Daoy (cell line): ENCODE measurements at regions not wholly inside any gene's neighbourhood (a gene's known extent, or its start where the extent isn't known, plus 50 kb on each side); places are given as distances from the start of the nearest gene placed in this dataset.

Experiments used
- DNase-seq: peaks from one replicate; pipeline ENCODE4 v3.0.0-alpha.2; 2015; ENCODE audit warnings: low read depth

DNA sequence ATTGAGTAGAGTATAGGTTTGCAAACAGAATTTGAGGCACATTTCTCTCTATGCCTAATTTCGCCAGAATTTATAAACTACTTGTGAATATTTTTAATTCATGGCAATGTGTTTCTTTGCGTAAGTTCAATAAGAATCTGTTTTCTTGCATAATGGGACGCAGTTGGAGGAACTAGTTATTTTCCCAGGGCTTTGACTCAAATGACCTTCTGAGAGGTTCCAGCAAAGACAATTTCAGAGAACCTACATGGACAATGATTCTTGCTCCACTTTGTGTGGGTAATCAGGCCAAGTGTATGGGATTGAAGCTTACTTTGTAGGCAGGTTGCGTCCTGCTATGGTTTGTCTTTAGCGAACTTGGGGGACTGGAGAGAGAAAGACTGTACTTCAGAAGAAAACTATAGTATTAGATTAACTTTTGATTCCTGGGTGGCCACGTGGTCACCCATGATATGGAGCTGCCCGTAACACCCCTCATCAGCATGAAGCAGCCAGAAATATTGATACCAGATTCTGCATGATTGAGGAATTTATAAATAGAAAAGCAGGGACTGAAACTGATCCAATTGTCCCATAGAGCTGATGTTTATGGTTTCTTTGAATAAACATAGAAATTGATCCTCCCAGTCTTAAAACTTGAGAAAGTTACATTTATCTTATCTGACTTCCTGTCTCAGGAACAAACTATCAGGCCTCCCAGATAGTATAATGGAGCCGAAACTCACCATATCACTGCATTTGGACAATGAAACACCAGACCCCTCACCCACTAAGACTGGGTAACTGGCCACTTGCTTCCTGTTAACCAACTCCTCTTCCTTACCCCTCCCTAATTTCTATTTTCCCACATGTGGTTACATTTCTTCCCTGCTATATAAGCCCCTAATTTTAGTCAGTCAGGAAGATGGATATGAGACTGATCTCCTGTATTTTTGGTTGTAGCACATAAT, 815.3 kb upstream of the HS6ST1 start:
- DNase-seq = no peak

DNA sequence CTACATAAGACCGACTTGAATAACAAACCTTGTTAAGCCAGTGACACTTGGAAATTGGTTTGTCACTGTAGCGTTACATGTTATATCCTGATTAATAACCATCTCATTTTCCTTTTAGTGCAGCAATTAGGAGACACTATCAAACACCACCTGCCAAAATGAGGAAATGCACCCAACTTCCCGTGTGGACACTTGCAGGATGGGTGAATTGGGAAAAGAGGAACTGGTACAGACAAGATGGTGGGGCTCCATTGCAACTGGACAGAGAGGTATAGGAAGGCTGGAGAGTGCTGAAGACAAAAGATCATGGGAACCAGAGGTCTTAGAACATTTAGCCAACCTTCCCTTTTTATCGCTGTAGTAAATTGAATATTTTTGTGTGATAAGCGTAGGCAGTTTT, 816.3 kb upstream of the HS6ST1 start:
- DNase-seq = no peak

- DNase-seq = no peak
Measured at GRCh38 chr2:129139380-129139779, 820.7 kb upstream of the HS6ST1 start.

- no peak for DNase-seq
Measured at GRCh38 chr2:129142465-129142864, 823.8 kb upstream of the HS6ST1 start.

- no peak for DNase-seq
Measured at GRCh38 chr2:129144082-129144791, 825.6 kb upstream of the HS6ST1 start.

DNA sequence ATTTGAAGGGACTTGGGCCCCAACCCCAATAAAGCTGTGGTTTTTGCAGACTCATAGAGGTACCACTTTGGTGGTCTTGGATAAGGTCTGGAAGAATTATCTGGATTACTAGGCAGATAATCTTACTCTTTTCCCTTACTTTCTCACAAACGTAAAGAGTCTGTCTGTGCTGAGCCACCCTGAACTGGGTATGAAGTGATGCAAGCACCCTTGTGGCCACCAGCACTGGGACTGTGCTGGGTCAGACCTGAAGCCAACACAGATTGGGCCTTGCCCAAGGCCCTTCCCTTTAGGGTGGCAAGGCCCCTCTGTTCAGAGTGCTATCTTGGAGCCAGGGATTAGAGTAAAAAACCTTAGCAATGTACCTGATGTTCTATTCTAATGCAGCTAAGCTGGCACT, 827.0 kb upstream of the RAB6C start:
- no peak for DNase-seq

GRCh38 chr2:129160879-129161278, 818.6 kb upstream of the RAB6C start:
- DNase-seq = no peak

- DNase-seq = no peak
Measured at GRCh38 chr2:129164220-129164949, 815.1 kb upstream of the RAB6C start.

GRCh38 chr2:129165006-129165405, 814.5 kb upstream of the RAB6C start:
- no peak for DNase-seq

DNA sequence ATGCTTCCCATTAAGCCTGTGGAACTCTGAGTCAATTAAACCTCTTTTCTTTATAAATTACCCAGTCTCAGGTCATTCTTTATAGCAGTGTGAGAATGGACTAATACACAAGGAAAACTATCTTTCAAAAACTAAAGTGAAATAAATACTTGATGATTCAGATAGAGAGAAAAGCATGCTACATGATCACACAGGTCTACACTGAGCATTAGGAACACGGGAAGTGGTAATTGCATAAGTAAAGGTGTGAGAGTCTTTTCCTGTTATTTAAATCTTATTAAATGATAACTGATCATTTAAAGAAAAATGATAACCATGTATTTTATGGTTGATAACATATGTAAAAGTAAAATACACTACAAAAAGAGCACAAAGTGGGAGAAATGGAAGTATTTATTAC, 812.0 kb upstream of the RAB6C start:
- DNase-seq = no peak

DNA sequence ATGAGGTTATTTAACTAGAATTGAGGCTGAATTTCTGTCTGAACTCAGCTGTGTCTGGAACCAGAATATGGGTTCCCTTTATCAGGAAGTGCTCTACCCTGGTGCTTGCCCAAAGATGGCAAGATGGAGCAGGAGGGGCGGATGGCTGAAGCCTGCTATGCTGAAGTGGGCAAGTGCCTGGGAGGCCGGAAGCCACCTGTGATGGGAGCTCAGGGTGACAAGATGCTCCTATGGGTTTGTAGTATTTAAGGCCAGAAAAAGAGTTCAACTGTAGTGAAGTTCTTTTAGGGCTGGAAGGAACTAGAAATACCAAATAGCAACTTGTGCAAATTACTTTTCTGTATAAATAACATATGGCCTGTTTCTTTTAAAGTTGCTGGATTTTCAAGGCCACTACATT, 808.9 kb upstream of the RAB6C start:
- DNase-seq = no peak

DNA sequence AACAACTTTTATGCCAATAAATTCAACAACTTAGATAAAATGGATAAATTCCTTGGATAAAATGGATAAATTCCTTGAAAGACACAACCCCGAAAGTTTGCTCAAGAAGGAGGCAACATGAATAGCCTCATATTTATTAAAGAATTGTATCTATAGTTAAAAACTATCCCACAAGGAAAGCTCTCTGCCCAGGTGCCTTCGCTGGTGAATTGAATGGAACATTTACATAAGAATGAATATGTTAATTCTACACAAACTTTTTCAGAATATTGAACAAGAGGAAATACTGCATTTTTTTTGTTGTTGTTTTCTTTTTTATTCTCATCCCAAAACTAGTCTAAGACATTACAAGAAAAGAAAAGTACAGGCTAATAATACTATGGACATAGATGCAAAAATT, 805.3 kb upstream of the RAB6C start:
- DNase-seq = no peak

- no peak for DNase-seq
Measured at GRCh38 chr2:129175051-129175450, 804.4 kb upstream of the RAB6C start.

DNA sequence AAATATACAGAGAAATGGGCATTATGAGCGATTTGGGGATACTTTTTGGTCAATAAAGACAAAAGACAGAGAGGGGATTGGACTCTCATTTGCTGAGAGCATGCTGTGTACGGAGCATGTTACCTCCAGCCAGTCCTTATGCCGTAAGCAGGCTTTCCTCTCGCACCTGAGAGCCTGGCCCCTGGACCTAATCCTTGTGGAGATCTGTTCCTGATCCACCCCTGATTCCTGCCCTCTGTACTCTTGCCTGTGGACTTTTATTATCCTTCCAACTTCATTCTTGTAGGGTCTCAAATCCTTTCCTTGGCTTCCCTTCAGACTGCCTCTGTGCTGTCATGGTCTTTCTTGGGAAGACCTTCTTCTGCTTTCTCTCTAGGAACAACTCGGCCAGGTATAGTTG, 803.1 kb upstream of the RAB6C start:
- no peak for DNase-seq

GRCh38 chr2:129178356-129178755, 801.1 kb upstream of the RAB6C start:
- no peak for DNase-seq

- DNase-seq = no peak
Measured at GRCh38 chr2:129179199-129179598, 800.3 kb upstream of the RAB6C start.

DNA sequence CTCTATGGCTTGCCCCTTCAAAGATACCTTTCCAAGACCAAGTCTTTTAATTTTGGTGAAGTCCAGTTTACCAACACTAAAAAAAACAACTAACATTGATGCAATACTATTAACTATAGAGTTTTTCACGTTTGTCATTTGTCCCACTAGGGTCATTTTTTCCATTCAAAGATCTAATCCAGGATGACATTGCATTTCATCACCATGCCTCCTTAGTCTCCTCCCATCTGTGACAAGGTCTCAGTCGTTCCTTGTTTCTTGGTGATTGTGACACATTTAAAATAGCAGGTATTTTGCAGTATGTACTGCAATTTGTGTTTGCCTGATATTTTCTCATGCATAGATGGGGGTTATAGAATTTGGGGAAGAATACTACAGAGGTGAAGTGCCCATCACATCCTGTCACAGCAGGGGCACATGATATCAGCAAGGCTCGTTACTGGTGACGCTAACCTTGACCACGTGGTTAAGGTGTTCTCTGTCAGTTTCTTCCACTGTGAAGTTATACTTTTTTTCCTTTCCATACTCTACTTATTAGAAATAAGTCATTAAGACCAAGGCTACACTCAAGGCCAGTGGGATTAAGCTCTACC, 799.2 kb upstream of the RAB6C start:
- DNase-seq = no peak

- no peak for DNase-seq
Measured at GRCh38 chr2:129181433-129181832, 798.0 kb upstream of the RAB6C start.

DNA sequence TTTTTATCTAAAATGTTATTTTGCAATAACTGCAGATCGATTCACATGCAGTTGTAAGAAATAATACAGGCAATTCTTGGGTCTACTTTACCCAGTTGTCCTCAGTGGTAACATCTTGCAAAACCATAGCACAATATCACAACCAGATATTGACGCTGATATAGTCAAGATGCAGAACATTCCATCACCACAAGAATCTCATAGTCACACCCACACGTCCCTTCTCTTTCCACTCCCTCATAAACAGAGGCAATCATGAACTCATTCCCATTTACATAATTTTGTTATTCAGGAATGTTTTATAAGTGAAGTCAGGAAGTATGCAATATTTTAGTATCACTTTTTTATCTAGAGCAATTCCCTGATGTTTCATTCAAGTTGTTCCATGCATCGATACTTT, 797.5 kb upstream of the RAB6C start:
- DNase-seq = no peak

- no peak for DNase-seq
Measured at GRCh38 chr2:129187343-129187742, 792.1 kb upstream of the RAB6C start.

DNA sequence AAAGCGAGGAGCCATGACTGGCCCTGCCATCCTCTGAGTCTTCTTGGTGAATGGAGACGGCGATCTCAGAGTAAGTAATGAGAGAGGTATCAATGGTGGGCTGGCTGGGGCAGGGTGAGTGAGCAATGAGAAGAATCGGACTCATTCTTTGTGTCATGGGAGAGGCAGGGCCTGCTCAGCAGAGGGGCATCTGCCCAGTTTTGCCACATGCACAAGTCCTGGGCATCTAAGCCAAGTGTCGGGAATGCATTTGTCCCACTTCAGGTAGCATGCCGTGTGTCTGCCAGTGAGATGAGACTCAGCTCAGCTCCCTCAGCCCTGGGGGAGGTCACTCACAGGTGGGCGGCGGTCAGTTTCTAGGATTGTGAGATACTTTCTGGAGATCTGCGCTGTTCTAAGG, 791.0 kb upstream of the RAB6C start:
- no peak for DNase-seq
